MV-4-11 (cell line): ENCODE measurements at regions not wholly inside any gene's neighbourhood (a gene's known extent, or its start where the extent isn't known, plus 50 kb on each side); places are given as distances from the start of the nearest gene placed in this dataset.

Experiments used
- DNase-seq: peaks from one replicate; lab custom pipeline; 2025; lab: John Stamatoyannopoulos, UW

DNA sequence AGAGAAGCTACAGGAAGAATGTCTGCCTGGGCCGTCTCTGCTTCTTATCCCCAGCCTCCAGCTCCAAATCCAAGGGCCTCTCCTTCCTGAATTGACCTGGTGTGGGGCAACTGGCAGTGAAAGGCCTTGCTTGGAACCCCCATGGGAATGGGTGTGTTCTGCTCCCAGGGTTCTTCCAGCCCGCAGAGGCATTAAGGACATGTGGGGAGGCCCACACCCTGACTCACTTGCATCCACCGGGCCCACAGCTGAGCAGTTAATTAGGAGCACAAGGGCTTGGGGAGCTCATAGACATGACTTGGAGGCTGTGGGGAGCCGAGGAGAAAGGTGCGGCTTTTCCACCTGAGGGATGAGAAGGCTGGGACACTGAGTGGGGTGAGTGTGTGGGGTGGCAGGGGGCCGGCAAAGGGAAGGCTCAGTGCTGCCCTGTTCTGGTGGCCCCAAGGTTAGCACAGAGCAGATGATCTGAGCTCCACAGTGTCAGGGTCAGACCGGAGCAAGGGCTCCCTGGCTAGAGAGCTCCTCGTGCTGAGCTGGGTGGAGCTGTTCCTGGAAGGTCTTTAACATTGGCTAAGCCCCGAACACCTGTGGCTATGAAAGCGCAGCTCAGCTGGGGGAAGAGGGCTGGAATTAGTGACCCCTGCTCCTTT is 64.5 kb upstream of the NECTIN1 start:
- DNase-seq: no peak

DNA sequence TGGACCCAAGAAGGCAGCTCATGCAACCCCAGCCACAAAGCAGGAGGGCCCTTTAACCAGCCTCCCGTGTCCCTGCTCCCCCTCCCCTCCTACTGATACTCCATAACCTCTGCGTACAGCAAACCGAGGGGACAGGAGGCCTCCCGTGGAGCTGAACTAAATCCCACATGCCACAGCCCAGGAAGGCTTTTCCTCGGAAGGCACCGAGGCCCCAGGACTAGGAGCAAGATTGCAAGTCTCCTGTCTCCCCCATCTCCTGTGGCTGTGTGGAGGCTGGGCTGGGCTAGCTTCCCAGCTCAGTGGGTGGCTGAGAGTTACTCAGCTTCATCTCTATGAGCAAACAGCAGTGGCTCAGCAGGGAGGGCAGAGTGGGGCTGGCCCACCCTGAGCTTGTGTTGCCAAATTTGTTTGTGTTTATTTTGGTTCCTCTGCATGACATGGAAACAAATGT is 62.7 kb upstream of the NECTIN1 start:
- no peak for DNase-seq

DNA sequence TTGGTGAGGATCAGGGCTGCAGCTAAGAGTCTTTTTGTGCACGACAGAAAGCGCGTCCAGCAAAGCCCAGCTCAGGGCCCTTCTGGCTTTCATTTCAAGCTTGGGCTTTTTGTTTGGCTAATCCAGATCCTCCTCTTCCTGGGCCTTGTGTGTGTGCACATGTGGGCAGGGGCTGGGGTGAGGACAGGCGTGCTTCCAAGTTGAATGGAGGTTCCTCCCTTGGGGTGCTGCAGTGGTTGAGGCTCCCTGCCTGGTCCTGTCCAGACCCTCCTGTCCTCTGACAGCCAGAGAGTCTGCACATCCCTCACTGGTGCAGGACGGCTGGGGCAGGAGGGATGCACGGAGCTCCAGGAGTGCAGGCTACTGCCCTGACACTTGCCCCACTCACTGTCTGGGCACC is 62.0 kb upstream of the NECTIN1 start:
- no peak for DNase-seq

DNA sequence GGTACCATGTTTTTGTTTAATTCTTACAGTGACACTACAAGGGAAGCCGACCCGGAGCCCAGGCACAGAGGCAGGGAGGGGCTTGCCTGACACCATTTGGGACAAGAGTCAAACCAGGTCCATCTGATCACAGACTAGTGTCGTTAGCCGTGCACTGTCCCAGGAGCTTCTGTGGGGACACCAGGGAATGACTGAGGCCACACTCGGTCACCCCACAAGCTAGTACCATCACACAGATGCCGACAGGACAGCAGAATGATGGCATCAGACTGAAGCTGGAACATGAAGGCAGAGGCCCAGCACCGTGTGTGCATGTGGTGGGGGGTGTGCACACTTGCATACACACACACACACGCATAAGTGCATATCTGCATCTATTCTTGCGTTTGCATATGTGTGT is 61.5 kb upstream of the NECTIN1 start:
- DNase-seq: no peak

DNA sequence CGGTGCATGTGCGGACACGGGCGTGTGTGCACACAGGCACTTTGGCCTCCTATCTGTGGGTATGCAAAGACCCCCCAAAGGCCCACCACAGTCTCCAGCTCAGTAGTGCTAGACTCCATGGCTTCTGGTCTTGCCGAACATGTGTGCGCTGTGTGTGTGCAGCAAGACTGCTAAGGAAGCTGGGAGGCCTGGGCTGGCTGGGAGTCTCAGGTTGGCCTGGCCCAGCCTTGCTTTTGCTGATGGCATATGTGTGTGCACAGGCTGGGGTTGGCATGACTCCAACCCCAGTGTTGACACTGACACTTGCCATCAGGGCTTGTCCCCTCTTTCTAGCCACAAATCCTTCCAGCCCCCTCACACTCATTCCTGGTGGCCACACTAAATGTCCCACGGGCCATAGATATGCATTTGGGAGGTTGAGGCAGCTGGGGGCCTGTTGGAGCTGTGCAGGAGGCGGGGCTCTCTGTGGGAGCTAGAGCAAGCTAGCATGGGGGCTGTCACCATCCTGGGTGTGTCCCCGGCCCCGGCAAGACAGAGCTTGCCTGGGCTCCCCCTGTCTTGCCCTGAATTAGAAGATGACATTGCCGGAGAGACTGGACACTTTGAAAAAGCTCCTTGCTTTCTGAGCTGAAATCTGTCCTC is 60.9 kb upstream of the NECTIN1 start:
- no peak for DNase-seq

DNA sequence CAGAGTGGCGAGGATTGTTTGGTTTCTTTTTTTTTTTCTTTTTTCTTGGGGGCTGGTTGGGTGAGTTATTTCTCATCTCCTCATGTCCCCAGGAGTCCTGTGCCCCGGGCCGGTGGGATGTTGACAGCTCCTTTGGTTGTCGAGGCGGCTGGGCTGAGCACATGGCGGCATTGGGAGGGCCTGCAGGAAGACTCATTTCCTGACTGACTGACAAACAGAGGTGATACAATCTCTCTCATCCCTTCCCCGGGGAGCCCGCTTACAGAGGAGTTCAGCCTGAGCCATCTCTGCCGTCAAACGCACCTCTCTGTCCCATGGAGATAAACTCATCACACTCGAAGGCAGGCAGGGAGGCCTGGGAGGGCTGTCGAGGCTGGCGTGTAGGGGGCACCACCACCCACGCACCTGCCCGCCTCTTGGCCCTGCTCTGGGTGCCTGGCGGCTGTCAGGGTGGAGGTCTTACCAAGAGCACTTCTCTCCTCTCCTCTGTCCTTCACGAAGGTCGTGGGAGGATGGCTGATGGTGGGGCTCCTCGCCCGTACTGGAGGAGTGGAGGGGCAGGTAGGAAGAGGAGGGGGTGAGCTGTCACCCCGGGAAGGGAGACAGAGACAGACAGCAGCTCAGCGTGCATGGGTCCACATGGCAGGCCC is 60.0 kb upstream of the NECTIN1 start:
- no peak for DNase-seq

DNA sequence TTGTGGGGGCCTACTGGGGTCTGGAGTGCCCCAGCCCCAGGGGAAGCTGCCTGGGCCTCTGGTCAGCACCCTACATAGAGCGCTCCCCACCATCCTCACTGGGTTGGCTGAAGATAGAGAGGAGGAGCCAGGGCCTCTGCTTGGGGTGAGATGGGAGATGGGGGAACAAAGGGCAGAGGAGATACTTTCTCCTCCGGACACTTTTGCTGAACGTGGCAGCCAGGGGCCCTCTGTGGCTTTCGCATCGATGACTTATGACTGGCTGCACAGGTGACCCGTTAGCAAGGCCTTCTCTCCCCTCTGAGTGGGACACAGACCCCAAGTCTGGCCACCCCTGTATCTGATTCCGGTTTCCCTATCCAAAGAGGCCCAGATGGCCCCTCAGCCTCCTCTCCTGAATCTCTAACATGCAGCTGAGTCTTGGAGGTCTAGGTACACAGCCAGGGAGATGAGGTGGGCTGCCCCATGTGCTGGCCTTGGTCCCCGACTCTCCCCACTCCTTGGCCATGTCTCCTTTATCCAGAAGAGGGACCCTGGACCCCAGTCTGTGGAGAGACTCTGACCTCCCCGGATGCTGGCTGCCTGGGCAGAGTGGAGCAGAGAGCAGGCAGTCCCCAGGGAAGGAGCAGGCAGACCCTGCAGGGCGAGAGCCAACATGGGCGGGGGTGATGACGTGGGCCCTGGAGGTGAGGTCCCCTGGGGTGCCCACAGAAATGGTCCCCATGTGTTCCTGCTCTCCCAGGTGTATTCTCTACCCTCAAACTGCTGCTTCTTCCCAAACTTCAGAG is 59.3 kb upstream of the NECTIN1 start:
- no peak for DNase-seq

DNA sequence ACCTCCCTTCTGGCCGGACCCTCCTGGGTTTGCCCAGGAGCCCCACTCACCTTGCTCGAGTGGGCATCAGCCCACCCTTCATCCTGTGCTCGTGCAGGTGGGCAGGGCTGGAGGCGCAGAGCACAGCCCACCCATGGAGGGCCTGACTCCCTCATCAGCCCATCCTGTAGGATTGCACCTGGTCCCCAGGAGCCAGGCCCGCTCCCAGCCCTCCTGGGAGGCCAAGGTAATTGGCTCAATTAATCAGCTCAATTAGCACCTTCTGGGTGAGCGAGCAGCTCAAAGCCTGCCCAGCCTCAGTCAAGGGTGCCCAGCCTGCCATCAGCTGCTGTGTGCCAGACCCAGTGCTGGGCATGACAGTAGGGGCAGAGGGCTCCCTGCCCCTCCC is 58.1 kb upstream of the NECTIN1 start:
- no peak for DNase-seq

DNA sequence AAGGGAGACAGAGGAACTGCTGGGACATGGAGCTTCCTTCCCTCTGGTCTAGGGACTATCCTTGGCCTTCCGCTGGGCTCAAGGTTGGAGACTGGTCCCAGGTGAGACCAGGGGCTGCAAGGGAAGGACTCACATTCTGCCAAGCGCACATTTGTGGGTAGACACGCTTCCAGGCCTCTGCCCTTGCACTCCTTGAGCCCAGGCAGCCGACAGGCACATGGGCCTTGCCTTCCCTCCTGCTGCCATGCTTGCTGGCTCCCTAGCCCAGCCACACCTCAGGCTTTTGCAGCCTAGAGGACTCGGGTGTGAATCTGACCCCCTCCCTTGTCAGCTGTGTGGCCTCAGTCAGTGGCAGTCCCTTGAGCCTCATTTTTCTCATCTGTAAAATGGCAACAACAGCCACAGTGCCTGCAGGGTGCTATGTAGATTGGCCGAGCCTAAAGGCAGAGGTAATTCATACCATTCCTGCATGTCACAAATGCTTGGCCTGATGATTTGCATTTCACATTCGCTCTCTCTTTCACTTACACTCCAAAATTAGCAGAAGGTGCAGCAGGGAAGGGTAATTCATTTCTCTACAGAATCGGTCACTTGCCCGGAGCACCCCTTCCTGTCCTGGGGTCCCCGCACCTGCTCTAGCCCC is 57.6 kb upstream of the NECTIN1 start:
- DNase-seq: no peak

DNA sequence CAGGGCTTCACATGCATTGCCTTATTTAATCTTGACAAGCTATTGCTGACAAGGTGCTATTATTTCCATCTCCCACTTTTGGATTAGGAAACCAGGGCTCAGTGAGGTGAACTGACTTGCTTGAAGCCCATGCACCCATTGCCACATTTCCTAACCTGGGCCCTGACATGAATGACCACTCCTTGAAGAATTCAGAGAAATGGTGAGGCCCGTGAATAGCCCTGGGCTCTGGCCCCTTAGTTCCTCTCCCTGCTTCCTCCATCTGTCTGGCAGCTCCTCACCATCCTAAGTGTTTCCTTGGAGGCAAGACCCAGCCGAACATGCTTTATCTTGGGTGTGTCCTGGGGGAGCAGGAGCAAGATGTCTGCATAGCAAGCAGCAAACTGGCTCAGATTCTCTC is 56.1 kb upstream of the NECTIN1 start:
- no peak for DNase-seq

DNA sequence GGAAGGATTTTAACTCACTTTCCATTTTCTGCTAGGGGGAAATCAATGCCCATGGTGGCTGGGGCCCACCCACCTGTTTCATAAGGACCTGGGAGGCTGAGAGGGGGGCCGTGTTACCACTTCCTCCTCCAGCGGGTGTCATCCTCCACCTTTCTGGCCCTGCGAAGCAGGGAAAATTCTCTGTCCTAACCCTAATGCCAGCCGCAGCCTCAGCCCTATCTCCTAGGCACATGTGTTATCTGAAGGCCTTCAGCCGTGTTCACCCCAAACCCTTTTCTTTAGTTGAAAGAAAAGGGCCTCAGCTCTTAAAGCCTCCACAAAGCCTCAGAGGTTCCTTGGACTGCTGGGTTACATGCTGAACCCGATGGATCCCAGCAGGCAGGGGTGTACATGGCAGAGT is 55.4 kb upstream of the NECTIN1 start:
- DNase-seq: no peak

DNA sequence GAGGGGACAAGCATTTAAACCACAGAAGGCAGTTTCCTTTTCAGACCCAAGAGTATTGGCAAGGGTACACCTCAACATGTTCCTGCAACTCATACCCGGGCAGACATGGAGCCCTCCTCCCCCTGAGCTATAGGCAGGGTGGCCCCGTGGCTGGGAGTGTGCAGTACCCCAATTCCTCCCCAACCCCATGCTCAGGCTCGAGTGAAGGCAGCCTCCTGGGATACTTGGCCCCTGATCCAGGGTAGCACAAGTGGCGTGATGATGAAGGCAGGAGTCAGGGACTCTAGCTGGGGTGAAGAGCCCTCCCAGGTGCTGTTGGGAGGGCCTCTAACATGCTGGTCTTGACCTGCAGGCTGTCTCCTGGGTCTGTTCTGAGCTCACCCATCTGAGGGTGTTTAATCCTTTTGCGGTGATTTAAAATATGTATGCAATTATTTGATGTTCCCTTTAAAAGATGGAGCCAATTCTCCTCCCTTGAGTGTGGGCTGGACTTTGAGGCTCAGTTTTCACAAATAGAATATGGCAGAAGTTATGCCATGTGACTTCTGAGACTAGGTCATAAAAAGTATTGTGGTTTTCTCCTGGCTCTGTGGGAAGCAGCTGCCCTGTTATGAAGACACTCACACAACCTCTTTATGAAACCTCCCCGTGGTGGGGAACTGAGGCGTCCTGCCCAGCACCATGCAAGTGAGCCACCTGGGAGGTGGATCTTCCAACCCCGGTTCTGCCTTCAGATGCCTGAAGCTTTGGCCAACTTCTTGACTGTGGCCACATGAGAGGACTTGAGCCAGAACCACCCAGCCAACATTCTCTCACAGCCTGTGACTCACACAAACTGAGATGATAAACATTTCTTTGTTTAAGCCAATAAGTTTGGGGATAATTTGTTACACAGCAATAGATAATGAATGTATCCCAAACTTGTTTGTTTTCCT is 54.7 kb upstream of the NECTIN1 start:
- peak; percentile 38 for DNase-seq

DNA sequence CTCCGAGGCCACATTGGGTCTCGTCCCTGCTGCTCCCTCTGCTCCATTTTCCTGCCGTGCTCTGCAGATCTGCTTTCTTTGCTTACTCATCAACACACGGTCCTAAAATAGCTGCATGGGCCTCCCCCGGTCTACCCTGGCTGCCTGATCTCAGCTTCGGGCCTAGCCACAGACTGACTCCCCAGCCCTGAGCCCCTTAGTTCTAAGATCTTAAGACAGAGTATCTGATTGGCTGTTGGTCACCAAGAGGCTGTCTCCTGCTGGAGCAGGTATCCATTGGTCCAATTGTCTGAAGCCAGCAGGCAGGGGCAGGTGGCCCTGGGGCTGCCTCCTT is 53.7 kb upstream of the NECTIN1 start:
- DNase-seq: peak; percentile 36

DNA sequence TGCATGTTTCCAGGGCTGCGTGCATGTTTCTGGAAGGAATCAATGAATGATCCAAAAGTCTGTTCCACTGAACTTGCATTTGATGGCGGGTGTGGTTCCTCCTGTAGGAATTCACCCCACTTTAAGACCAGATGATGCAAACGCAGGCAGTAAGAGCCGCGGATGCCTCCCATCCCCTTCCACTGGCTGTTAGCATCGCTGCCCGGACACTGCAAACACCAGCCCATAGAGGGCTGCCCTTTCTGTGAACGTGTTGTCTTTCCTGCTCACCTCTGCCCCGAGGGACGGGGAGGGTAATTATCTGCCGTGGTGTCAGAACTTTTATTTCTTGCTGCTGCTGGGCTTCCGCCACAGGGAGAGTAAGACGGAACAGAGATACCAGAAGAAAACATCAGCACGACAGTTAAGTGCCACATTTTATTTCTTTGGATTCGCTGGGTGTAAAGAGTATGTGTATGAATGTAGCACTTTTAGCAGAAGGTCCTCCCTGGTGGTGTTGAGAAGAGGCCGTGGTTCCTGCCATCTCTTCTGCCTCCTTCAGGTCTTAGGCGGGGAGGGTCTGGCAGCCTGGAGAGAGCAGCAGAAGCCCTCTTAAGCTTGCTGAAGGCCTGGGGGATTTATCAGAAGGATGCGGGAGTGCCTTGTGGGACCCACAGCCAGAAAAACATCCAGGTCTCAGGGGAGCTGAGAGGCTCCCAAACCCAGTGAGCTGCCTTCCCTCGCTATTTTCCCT is 53.2 kb upstream of the NECTIN1 start:
- DNase-seq: no peak

DNA sequence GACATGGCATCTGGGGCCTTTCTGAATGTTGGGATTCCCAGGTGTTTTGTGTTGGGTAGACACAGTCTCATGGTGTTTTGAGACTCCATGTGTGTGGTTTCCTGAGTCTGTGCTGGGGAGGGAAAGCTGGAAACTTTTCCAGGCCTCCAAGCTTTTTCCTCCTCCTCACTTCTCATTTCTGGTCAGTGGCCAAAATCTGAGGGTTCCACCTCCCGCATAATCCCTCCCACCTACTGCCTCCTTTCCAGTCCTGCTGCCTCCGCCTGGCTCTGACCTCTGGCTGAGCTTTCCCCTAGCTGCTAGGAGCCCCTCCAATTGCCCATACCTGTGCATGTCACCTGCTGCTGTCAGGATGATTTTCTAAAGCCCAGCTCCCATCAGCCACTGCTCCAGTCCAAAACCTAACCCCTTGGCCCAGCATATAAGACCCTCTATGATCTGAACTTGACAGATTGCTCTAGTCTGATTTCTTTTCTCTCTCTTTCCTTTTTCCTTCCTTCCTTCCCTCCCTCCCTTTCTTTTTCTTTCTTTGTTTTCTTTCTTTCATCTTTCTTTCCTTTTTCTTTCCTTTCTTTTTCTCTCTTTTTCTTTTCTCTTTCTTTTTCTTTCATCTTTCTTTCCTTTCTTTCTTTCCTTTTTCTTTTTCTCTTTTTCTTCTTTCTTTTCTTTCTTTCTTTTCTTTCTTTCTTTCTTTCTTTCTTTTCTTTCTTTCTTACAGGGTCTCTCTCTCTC is 51.4 kb upstream of the NECTIN1 start:
- no peak for DNase-seq

DNA sequence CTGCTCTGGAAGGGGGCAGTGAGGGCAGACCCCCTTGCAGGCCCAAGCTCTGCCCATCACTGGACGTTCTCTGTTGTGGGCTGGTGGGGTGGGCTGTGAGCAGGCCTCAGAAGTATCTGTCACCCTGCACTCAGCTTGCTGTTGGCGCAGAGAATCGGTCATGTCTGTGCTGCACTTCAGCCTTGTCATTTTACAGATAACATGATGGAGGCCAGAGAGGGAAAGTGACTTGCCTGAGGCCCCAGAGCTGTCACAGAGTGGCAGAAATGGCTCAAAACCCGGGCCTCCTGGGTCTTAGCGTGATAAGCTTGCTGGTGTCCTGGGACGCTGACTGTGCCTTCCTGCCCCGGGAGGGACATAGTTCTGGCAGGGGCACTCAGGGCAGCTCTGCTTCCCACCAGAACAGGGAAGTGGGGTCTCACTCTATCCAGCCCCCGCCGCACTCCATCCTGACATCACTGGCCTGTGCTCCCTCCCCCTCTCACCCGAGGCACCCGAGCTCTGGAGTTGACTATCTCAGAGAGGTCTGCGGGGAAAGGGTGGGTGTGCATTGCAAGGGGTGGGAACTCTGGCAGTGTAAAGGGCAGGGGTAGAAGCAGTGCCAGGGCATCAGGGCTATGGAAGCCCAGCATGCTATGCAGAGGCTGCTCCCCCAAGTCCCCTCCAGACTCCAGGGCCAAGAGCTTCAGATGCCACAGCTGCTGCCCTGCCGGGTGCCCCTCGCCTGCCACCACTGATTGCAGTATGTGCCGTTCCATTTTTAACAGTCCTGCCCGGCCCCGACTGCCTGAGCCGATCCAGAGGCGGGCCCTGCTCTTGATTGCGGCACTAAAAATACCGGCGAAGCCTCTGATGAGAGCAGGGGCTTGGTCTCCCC is 50.4 kb upstream of the NECTIN1 start:
- no peak for DNase-seq
